Stimulated activated CD8-positive, alpha-beta memory T cell treated with anti-CD3 and anti-CD28 coated beads, Interleukin-7, amount 100 ng/mL, for 4 hours (primary cell): ENCODE measurements at regions not wholly inside any gene's neighbourhood (a gene's known extent, or its start where the extent isn't known, plus 50 kb on each side); places are given as distances from the start of the nearest gene placed in this dataset.
"Not testable (repeated sequence)": the region's sequence is repeated elsewhere in the genome, so short reads cannot be mapped to it uniquely, and the experiment has no call there.

ENCODE experiments used
- DNase-seq, 2 donors: peaks; one replicate each; pipeline ENCODE4 v3.0.0-alpha.2; 2020; ENCODE audit warnings: low read depth in 2 of 2

GRCh38 chr1:83472066-83472465, 526.9 kb downstream of the TTLL7 start:
- not testable (repeated sequence) for DNase-seq

- not testable (repeated sequence) for DNase-seq
These were observed 527.7 kb downstream of the TTLL7 start for GRCh38 chr1:83471272-83471671.

- DNase-seq = not testable (repeated sequence)
These were observed 530.6 kb downstream of the TTLL7 start for GRCh38 chr1:83468336-83468735.

GRCh38 chr1:83457735-83458248, 541.1 kb downstream of the TTLL7 start:
- not testable (repeated sequence) for DNase-seq

GRCh38 chr1:83457281-83457680, 541.7 kb downstream of the TTLL7 start:
- DNase-seq = not testable (repeated sequence)

GRCh38 chr1:83455753-83456152, 543.2 kb downstream of the TTLL7 start:
- DNase-seq = not testable (repeated sequence)

- DNase-seq = not testable (repeated sequence)
These were observed 553.1 kb downstream of the TTLL7 start for GRCh38 chr1:83445873-83446272.

- not testable (repeated sequence) for DNase-seq
These were observed 556.5 kb downstream of the TTLL7 start for GRCh38 chr1:83442412-83442811.

- DNase-seq = not testable (repeated sequence)
These were observed 558.3 kb downstream of the TTLL7 start for GRCh38 chr1:83440586-83440985.

- not testable (repeated sequence) for DNase-seq
These were observed 558.9 kb downstream of the TTLL7 start for GRCh38 chr1:83440021-83440420.

GRCh38 chr1:83438316-83438715, 560.6 kb downstream of the TTLL7 start:
- DNase-seq = not testable (repeated sequence)

- not testable (repeated sequence) for DNase-seq
These were observed 563.6 kb downstream of the TTLL7 start for GRCh38 chr1:83435336-83435735.

GRCh38 chr1:83427566-83427965, 571.4 kb downstream of the TTLL7 start:
- DNase-seq = not testable (repeated sequence)

GRCh38 chr1:83423382-83423781, 575.5 kb downstream of the TTLL7 start:
- not testable (repeated sequence) for DNase-seq

GRCh38 chr1:83418558-83418957, 580.4 kb downstream of the TTLL7 start:
- no peak for DNase-seq

GRCh38 chr1:83413839-83414107, 585.2 kb downstream of the TTLL7 start:
- not testable (repeated sequence) for DNase-seq

GRCh38 chr1:83410746-83411413, 588.1 kb downstream of the TTLL7 start:
- DNase-seq = not testable (repeated sequence)

- DNase-seq = not testable (repeated sequence)
These were observed 592.1 kb downstream of the TTLL7 start for GRCh38 chr1:83406693-83407371.

- not testable (repeated sequence) for DNase-seq
These were observed 593.1 kb downstream of the TTLL7 start for GRCh38 chr1:83405789-83406188.

GRCh38 chr1:83403500-83403899, 595.4 kb downstream of the TTLL7 start:
- not testable (repeated sequence) for DNase-seq

GRCh38 chr1:83401146-83401545, 597.8 kb downstream of the TTLL7 start:
- not testable (repeated sequence) for DNase-seq

- DNase-seq = not testable (repeated sequence)
These were observed 598.8 kb downstream of the TTLL7 start for GRCh38 chr1:83400173-83400572.

GRCh38 chr1:83398125-83398524, 600.8 kb downstream of the TTLL7 start:
- DNase-seq = not testable (repeated sequence)
